Caco-2 (cell line): ENCODE measurements at regions not wholly inside any gene's neighbourhood (a gene's known extent, or its start where the extent isn't known, plus 50 kb on each side); places are given as distances from the start of the nearest gene placed in this dataset.

ENCODE experiments used
- BruUV-seq: library from RNA; stranded (reverse); fragments of 400-500 nt; replicated peaks from 2 replicates; lab custom pipeline; 2021; lab: Mats Ljungman, UMichigan
- CTCF ChIA-PET: fragments of 300-600 bp; sonication (Branson Sonifier 250); formaldehyde crosslinking; loops from one replicate; lab custom pipeline; 2022; ENCODE audit warnings: antibody characterized with exemption; lab: Charles Lee
- POLR2A ChIA-PET: fragments of 300-600 bp; sonication (Branson Sonifier 250); formaldehyde crosslinking; loops from one replicate; lab custom pipeline; 2022; ENCODE audit warnings: antibody characterized with exemption; lab: Charles Lee
- DNase-seq, 2 experiments: peaks; one replicate each; pipeline versions ENCODE4 v3.0.0 to v3.0.0-alpha.2; 2020 to 2022
- H3K27me3 ChIP-seq: replicated peaks from 2 replicates; pipeline ENCODE4 v1.6.0; 2011; ENCODE audit warnings: low read length; ENCODE audit not compliant: control insufficient read depth, insufficient read depth
- H3K36me3 ChIP-seq: 2 replicates; pipeline ENCODE4 v1.5.1; 2011; ENCODE audit warnings: low read length; ENCODE audit not compliant: control insufficient read depth, insufficient read depth
- H3K4me1 ChIP-seq: fragments of 250-450 bp; sonication (Bioruptor Pico); 2 replicates; pipeline ENCODE4 v1.5.1; 2020; ENCODE audit warnings: mild to moderate bottlenecking
- H3K4me3 ChIP-seq: 2 replicates; pipeline ENCODE4 v1.5.1; 2011; ENCODE audit warnings: low read depth, mild to moderate bottlenecking, control low read depth, low read length
- H3K9me3 ChIP-seq: fragments of 250-450 bp; sonication (Bioruptor Pico); 2 replicates; pipeline ENCODE4 v1.5.1; 2020; ENCODE audit warnings: mild to moderate bottlenecking, moderate library complexity
- H3K27ac Mint-ChIP-seq: one replicate; pipeline ENCODE4 v1.8.0; 2022; ENCODE audit warnings: mixed read lengths; ENCODE audit not compliant: unreplicated experiment
- H3K27me3 Mint-ChIP-seq: one replicate; pipeline ENCODE4 v1.8.0; 2022; ENCODE audit warnings: mixed read lengths; ENCODE audit not compliant: insufficient read depth, unreplicated experiment
- H3K36me3 Mint-ChIP-seq: one replicate; pipeline ENCODE4 v1.8.0; 2022; ENCODE audit warnings: mild to moderate bottlenecking, mixed read lengths; ENCODE audit not compliant: insufficient read depth, unreplicated experiment
- H3K4me1 Mint-ChIP-seq: one replicate; pipeline ENCODE4 v1.8.0; 2022; ENCODE audit warnings: low read depth, mixed read lengths; ENCODE audit not compliant: unreplicated experiment
- H3K4me3 Mint-ChIP-seq: one replicate; pipeline ENCODE4 v1.8.0; 2022; ENCODE audit warnings: mild to moderate bottlenecking, moderate library complexity, mixed read lengths; ENCODE audit not compliant: unreplicated experiment
- H3K9me3 Mint-ChIP-seq: one replicate; pipeline ENCODE4 v1.8.0; 2022; ENCODE audit warnings: mixed read lengths; ENCODE audit not compliant: unreplicated experiment
- CTCF ChIP-seq, 2 experiments: fragments of 200-600 bp in 1 of 2; IDR thresholded peaks; 1 replicate in 1 of 2; 2 replicates in 1 of 2; pipeline versions ENCODE4 v1.5.1 to v1.8.0; 2011 to 2022; ENCODE audit warnings: antibody characterized with exemption in 1 of 2, control low read depth in 1 of 2, inconsistent platforms in 1 of 2, low read depth in 1 of 2, low read length in 1 of 2, mild to moderate bottlenecking in 1 of 2, moderate library complexity in 1 of 2; ENCODE audit not compliant: insufficient read depth in 1 of 2, severe bottlenecking in 1 of 2, unreplicated experiment in 1 of 2
- intact Hi-C: fragments of 100-400 bp; cut with micrococcal nuclease; formaldehyde crosslinking; loops from one replicate; pipeline ENCODE4 v1.10.0; 2022; ENCODE audit not compliant: unreplicated experiment

- H3K9me3 Mint-ChIP-seq = peaks cover 13% of the 10 kb centered on the region
- no peak overlapping the region for H3K4me3 Mint-ChIP-seq
- no peaks in the 10 kb centered on the region for H3K27me3 ChIP-seq
- no peaks in the 10 kb centered on the region for H3K27me3 Mint-ChIP-seq
- no peaks in the 10 kb centered on the region for H3K4me1 Mint-ChIP-seq
- H3K4me3 ChIP-seq = no peak overlapping the region
- no peaks in the 10 kb centered on the region; the same call in 1 of the 2 replicates for H3K9me3 ChIP-seq
- no peak overlapping the region for H3K27ac Mint-ChIP-seq
- POLR2A ChIA-PET = no interaction called here
- H3K36me3 ChIP-seq = no peaks in the 10 kb centered on the region
- intact Hi-C loops = no loop called here
- BruUV-seq = no TSS peak
- no peaks in the 10 kb centered on the region for H3K36me3 Mint-ChIP-seq
- no peaks in the 10 kb centered on the region for H3K4me1 ChIP-seq
- no peak for TF ChIP-seq CTCF (IDR thresholded peaks at IDR 0.05; ENCODE audit: insufficient read depth in 1 of 2, low read depth in 1 of 2, low read length in 1 of 2, severe bottlenecking in 1 of 2, unreplicated experiment in 1 of 2)
- DNase-seq = no peak
- CTCF ChIA-PET = no interaction called here
Measured at GRCh38 chr7:68180761-68181160, 1184.1 kb downstream of the TYW1 start.

DNA sequence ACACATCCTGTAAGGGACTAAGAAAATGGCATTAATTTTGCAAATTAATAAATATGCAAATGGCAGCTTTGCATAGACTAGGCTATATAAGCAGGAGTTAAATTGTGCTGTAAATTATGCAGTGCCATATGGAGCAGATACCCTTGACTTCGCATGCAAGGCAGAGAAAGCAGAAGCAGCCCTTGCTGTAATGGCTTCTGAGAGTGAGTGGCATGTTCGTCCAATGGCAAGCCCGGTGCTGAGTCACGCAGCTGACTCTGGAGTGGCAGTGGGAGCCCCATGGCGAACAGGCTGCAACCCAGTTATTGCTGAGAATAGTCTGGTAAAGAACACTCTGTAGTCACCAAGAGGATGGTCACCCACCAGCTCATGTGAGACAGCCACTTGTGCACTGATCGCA is 1186.5 kb downstream of the TYW1 start:
- ChIA-PET POLR2A (no interaction called here), CTCF (no interaction called here)
- H3K36me3 Mint-ChIP-seq = peaks cover 7% of the 10 kb centered on the region
- no peaks in the 10 kb centered on the region for H3K9me3 ChIP-seq
- no peak overlapping the region for H3K4me3 Mint-ChIP-seq
- H3K27me3 ChIP-seq = no peaks in the 10 kb centered on the region
- H3K4me1 ChIP-seq = no peaks in the 10 kb centered on the region
- no peak overlapping the region for H3K4me3 ChIP-seq
- no peaks in the 10 kb centered on the region for H3K27me3 Mint-ChIP-seq
- H3K27ac Mint-ChIP-seq = no peak overlapping the region
- no peak for DNase-seq
- no peaks in the 10 kb centered on the region for H3K4me1 Mint-ChIP-seq
- no peak for TF ChIP-seq CTCF (IDR thresholded peaks at IDR 0.05; ENCODE audit: insufficient read depth in 1 of 2, low read depth in 1 of 2, low read length in 1 of 2, severe bottlenecking in 1 of 2, unreplicated experiment in 1 of 2)
- peaks cover 13% of the 10 kb centered on the region for H3K9me3 Mint-ChIP-seq
- no peaks in the 10 kb centered on the region for H3K36me3 ChIP-seq
- intact Hi-C loops = no loop called here
- no TSS peak for BruUV-seq

GRCh38 chr7:68185631-68186456 is 1189.2 kb downstream of the TYW1 start:
- no peaks in the 10 kb centered on the region for H3K9me3 ChIP-seq
- CTCF ChIA-PET = no interaction called here
- H3K27me3 Mint-ChIP-seq = no peaks in the 10 kb centered on the region
- no TSS peak for BruUV-seq
- peaks cover 5% of the 10 kb centered on the region for H3K9me3 Mint-ChIP-seq
- no peak overlapping the region for H3K27ac Mint-ChIP-seq
- POLR2A ChIA-PET = no interaction called here
- TF ChIP-seq CTCF (IDR thresholded peaks at IDR 0.05; ENCODE audit: insufficient read depth in 1 of 2, low read depth in 1 of 2, low read length in 1 of 2, severe bottlenecking in 1 of 2, unreplicated experiment in 1 of 2) = no peak
- H3K4me1 ChIP-seq = no peaks in the 10 kb centered on the region
- no peak overlapping the region for H3K4me3 ChIP-seq
- no peaks in the 10 kb centered on the region for H3K4me1 Mint-ChIP-seq
- no peak overlapping the region for H3K4me3 Mint-ChIP-seq
- intact Hi-C loops = no loop called here
- H3K36me3 ChIP-seq = no peaks in the 10 kb centered on the region
- H3K36me3 Mint-ChIP-seq = peaks cover 7% of the 10 kb centered on the region
- no peak for DNase-seq
- H3K27me3 ChIP-seq = no peaks in the 10 kb centered on the region
